Neural progenitor cell (in vitro differentiated cells): ENCODE measurements at regions not wholly inside any gene's neighbourhood (a gene's known extent, or its start where the extent isn't known, plus 50 kb on each side); places are given as distances from the start of the nearest gene placed in this dataset.

Experiments
- EZH2 ChIP-seq: fragments of 200-600 bp; sonication (generic); IDR thresholded peaks from 2 replicates; pipeline ENCODE4 v1.6.1; 2017; ENCODE audit warnings: antibody characterized with exemption, mild to moderate bottlenecking, moderate library complexity
- TF ChIP-seq, protein P1 (sequence below): fragments of 200-600 bp; sonication (generic); IDR thresholded peaks from 2 replicates; pipeline ENCODE4 v1.5.1; 2017; ENCODE audit warnings: antibody characterized with exemption, mild to moderate bottlenecking

GRCh38 chr1:87867626-87868025, 538.9 kb downstream of the LMO4 start:
- TF ChIP-seq, protein P1, sequence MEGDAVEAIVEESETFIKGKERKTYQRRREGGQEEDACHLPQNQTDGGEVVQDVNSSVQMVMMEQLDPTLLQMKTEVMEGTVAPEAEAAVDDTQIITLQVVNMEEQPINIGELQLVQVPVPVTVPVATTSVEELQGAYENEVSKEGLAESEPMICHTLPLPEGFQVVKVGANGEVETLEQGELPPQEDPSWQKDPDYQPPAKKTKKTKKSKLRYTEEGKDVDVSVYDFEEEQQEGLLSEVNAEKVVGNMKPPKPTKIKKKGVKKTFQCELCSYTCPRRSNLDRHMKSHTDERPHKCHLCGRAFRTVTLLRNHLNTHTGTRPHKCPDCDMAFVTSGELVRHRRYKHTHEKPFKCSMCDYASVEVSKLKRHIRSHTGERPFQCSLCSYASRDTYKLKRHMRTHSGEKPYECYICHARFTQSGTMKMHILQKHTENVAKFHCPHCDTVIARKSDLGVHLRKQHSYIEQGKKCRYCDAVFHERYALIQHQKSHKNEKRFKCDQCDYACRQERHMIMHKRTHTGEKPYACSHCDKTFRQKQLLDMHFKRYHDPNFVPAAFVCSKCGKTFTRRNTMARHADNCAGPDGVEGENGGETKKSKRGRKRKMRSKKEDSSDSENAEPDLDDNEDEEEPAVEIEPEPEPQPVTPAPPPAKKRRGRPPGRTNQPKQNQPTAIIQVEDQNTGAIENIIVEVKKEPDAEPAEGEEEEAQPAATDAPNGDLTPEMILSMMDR = no peak
- no peak for TF ChIP-seq EZH2
